ENCODE measurements at regions not wholly inside any gene's neighbourhood (a gene's known extent, or its start where the extent isn't known, plus 50 kb on each side); places are given as distances from the start of the nearest gene placed in this dataset.

DNA sequence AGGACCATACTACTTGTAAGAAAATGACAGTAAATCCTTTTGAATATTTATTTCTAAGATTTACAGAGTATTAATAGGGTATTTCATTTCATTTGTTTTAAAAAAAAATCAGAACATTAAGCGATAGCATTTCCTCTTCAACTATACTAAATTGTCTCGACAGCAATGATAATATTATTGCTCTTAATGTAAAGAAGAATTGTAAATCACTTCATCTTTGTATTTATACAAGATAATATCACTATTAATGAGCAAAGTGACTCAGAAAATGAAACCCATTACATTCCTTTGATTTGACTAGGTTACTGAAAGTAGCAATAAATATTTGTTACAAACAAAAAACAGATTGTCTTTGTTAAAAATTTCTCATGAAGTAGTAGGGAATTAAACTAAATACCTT, 131.1 kb upstream of the CNTN4 start:
- in situ Hi-C loops (cut with MboI) (no loop called here), intact Hi-C loops (cut with micrococcal nuclease) (no loop called here)
- no peaks in the 10 kb centered on the region for H4K20me1 ChIP-seq (replicated peaks; ENCODE audit: control insufficient read depth, insufficient read depth, low read length)
- CTCF ChIA-PET (ENCODE audit: low intra/inter-chr PET ratio): no interaction called here
- H2AFZ ChIP-seq (ENCODE audit: low read depth, low read length): no peak overlapping the region
- H3K79me2 ChIP-seq (ENCODE audit: control insufficient read depth, insufficient read depth, low read length): no peaks in the 10 kb centered on the region
- no peaks in the 10 kb centered on the region for H3K27me3 ChIP-seq (ENCODE audit: control insufficient read depth in 2 of 2, insufficient read depth in 2 of 2, low read length in 2 of 2)
- no peak for FAIRE-seq
- no TSS peak for BruUV-seq (replicated peaks)
- H3K9me1 ChIP-seq (ENCODE audit: control insufficient read depth, insufficient read depth, low read length): no peaks in the 10 kb centered on the region
- H3K4me2 ChIP-seq (ENCODE audit: insufficient read depth, low read length): no peak overlapping the region
- H3K4me1 ChIP-seq (replicated peaks in 1 of 2; ENCODE audit: control insufficient read depth in 2 of 2, insufficient read depth in 2 of 2, low read length in 2 of 2): no peaks in the 10 kb centered on the region
- H3K36me3 ChIP-seq (ENCODE audit: control insufficient read depth, insufficient read depth, low read length): no peaks in the 10 kb centered on the region
- no peak overlapping the region for H3K9ac ChIP-seq (ENCODE audit: insufficient read depth in 1 of 2, low read depth in 2 of 2, low read length in 2 of 2)
- WGBS (ENCODE audit: insufficient coverage, low coverage, missing lambda C conversion rate): 0% methylated on average over 2 of the region's 2 CpGs
- POLR2A ChIA-PET: no interaction called here
- no peak for ATAC-seq
- no peak overlapping the region for H3K4me3 ChIP-seq
- no peak overlapping the region for H3K27ac ChIP-seq (ENCODE audit: extremely low read depth, low read depth, low read length)
- no peak for DNase-seq (ENCODE audit: extremely low read depth in 1 of 4, low spot score in 3 of 4)
- peaks cover 4% of the 10 kb centered on the region for H3K9me3 ChIP-seq (replicated peaks; ENCODE audit: control insufficient read depth, insufficient read depth, low read depth, low read length)
- TF ChIP-seq, protein P1, sequence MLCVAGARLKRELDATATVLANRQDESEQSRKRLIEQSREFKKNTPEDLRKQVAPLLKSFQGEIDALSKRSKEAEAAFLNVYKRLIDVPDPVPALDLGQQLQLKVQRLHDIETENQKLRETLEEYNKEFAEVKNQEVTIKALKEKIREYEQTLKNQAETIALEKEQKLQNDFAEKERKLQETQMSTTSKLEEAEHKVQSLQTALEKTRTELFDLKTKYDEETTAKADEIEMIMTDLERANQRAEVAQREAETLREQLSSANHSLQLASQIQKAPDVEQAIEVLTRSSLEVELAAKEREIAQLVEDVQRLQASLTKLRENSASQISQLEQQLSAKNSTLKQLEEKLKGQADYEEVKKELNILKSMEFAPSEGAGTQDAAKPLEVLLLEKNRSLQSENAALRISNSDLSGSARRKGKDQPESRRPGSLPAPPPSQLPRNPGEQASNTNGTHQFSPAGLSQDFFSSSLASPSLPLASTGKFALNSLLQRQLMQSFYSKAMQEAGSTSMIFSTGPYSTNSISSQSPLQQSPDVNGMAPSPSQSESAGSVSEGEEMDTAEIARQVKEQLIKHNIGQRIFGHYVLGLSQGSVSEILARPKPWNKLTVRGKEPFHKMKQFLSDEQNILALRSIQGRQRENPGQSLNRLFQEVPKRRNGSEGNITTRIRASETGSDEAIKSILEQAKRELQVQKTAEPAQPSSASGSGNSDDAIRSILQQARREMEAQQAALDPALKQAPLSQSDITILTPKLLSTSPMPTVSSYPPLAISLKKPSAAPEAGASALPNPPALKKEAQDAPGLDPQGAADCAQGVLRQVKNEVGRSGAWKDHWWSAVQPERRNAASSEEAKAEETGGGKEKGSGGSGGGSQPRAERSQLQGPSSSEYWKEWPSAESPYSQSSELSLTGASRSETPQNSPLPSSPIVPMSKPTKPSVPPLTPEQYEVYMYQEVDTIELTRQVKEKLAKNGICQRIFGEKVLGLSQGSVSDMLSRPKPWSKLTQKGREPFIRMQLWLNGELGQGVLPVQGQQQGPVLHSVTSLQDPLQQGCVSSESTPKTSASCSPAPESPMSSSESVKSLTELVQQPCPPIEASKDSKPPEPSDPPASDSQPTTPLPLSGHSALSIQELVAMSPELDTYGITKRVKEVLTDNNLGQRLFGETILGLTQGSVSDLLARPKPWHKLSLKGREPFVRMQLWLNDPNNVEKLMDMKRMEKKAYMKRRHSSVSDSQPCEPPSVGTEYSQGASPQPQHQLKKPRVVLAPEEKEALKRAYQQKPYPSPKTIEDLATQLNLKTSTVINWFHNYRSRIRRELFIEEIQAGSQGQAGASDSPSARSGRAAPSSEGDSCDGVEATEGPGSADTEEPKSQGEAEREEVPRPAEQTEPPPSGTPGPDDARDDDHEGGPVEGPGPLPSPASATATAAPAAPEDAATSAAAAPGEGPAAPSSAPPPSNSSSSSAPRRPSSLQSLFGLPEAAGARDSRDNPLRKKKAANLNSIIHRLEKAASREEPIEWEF (CRISPR knock-in tag; IDR thresholded peaks at IDR 0.05): no peak
- no peak for TF ChIP-seq KDM4B (IDR thresholded peaks at IDR 0.05; ENCODE audit: borderline replicate concordance in 2 of 2, low read depth in 1 of 2)
- no peak for TF ChIP-seq MBD2 (IDR thresholded peaks at IDR 0.05; ENCODE audit: borderline replicate concordance, low read depth)
- no peak for TF ChIP-seq CCAR2 (IDR thresholded peaks at IDR 0.05; ENCODE audit: low read depth, low read length)
- TF ChIP-seq HCFC1 (IDR thresholded peaks at IDR 0.05; ENCODE audit: low read depth, low read length): no peak
- TF ChIP-seq, protein P2, sequence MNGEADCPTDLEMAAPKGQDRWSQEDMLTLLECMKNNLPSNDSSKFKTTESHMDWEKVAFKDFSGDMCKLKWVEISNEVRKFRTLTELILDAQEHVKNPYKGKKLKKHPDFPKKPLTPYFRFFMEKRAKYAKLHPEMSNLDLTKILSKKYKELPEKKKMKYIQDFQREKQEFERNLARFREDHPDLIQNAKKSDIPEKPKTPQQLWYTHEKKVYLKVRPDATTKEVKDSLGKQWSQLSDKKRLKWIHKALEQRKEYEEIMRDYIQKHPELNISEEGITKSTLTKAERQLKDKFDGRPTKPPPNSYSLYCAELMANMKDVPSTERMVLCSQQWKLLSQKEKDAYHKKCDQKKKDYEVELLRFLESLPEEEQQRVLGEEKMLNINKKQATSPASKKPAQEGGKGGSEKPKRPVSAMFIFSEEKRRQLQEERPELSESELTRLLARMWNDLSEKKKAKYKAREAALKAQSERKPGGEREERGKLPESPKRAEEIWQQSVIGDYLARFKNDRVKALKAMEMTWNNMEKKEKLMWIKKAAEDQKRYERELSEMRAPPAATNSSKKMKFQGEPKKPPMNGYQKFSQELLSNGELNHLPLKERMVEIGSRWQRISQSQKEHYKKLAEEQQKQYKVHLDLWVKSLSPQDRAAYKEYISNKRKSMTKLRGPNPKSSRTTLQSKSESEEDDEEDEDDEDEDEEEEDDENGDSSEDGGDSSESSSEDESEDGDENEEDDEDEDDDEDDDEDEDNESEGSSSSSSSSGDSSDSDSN (IDR thresholded peaks at IDR 0.05; ENCODE audit: borderline replicate concordance in 1 of 2, low read depth in 2 of 2, low read length in 2 of 2): no peak
- TF ChIP-seq GABPB1 (CRISPR knock-in tag; IDR thresholded peaks at IDR 0.05): no peak
- TF ChIP-seq IRF2 (CRISPR knock-in tag; IDR thresholded peaks at IDR 0.05): no peak
- TF ChIP-seq TBL1XR1 (IDR thresholded peaks at IDR 0.05; ENCODE audit: low read length in 2 of 2): no peak
- no peak for TF ChIP-seq ERF (CRISPR knock-in tag; IDR thresholded peaks at IDR 0.05)
- TF ChIP-seq ARID3B (CRISPR knock-in tag; IDR thresholded peaks at IDR 0.05; ENCODE audit: borderline replicate concordance): no peak
- TF ChIP-seq MLLT1 (IDR thresholded peaks at IDR 0.05): no peak
- TF ChIP-seq SRSF7 (optimal IDR thresholded peaks at IDR 0.05; ENCODE audit: low read depth, low read length): no peak
